IMR-90 (cell line): ENCODE measurements at regions not wholly inside any gene's neighbourhood (a gene's known extent, or its start where the extent isn't known, plus 50 kb on each side); places are given as distances from the start of the nearest gene placed in this dataset.

ENCODE experiments used
- BHLHE40 ChIP-seq: fragments of 150-350 bp; IDR thresholded peaks from 2 replicates; pipeline ENCODE4 v1.6.1; 2016; ENCODE audit warnings: mild to moderate bottlenecking, low read depth, low read length
- CEBPB ChIP-seq: IDR thresholded peaks from 2 replicates; pipeline ENCODE4 v1.6.1; 2012; ENCODE audit warnings: low read depth, low read length, improper control_type of control experiment
- FOS ChIP-seq: fragments of 150-350 bp; IDR thresholded peaks from 2 replicates; pipeline ENCODE4 v1.6.1; 2016; ENCODE audit warnings: low read depth, low read length
- MAFK ChIP-seq: IDR thresholded peaks from 2 replicates; pipeline ENCODE4 v1.6.1; 2012; ENCODE audit warnings: low read depth, low read length, improper control_type of control experiment
- MAZ ChIP-seq: IDR thresholded peaks from 2 replicates; pipeline ENCODE4 v1.6.1; 2012; ENCODE audit warnings: low read depth, mild to moderate bottlenecking, low read length, improper control_type of control experiment, moderate library complexity, borderline replicate concordance
- POLR2A ChIP-seq: IDR thresholded peaks from 2 replicates; pipeline ENCODE4 v1.6.1; 2012; ENCODE audit warnings: mild to moderate bottlenecking, low read depth, low read length
- RAD21 ChIP-seq: IDR thresholded peaks from 2 replicates; pipeline ENCODE4 v1.6.1; 2012; ENCODE audit warnings: low read length, improper control_type of control experiment
- RCOR1 ChIP-seq: IDR thresholded peaks from 2 replicates; pipeline ENCODE4 v1.6.1; 2012; ENCODE audit warnings: mild to moderate bottlenecking, low read length, improper control_type of control experiment; ENCODE audit not compliant: insufficient replicate concordance
- USF2 ChIP-seq: fragments of 150-350 bp; IDR thresholded peaks from 2 replicates; pipeline ENCODE4 v1.6.1; 2017; ENCODE audit warnings: mild to moderate bottlenecking, antibody characterized with exemption, low read length, low read depth
- TF ChIP-seq, protein P1 (sequence below): conservative IDR thresholded peaks from 2 replicates; pipeline ENCODE4 v1.5.1; 2012; ENCODE audit warnings: mild to moderate bottlenecking, low read depth, low read length, improper control_type of control experiment
- TF ChIP-seq, protein P2 (sequence below): fragments of 150-350 bp; IDR thresholded peaks from 2 replicates; pipeline ENCODE4 v1.6.1; 2016; ENCODE audit warnings: low read depth, mild to moderate bottlenecking, low read length, moderate library complexity, borderline replicate concordance

- TF ChIP-seq, protein P1, sequence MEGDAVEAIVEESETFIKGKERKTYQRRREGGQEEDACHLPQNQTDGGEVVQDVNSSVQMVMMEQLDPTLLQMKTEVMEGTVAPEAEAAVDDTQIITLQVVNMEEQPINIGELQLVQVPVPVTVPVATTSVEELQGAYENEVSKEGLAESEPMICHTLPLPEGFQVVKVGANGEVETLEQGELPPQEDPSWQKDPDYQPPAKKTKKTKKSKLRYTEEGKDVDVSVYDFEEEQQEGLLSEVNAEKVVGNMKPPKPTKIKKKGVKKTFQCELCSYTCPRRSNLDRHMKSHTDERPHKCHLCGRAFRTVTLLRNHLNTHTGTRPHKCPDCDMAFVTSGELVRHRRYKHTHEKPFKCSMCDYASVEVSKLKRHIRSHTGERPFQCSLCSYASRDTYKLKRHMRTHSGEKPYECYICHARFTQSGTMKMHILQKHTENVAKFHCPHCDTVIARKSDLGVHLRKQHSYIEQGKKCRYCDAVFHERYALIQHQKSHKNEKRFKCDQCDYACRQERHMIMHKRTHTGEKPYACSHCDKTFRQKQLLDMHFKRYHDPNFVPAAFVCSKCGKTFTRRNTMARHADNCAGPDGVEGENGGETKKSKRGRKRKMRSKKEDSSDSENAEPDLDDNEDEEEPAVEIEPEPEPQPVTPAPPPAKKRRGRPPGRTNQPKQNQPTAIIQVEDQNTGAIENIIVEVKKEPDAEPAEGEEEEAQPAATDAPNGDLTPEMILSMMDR, result no peak
- no peak for TF ChIP-seq RCOR1
- TF ChIP-seq MAFK, result no peak
- no peak for TF ChIP-seq CEBPB
- no peak for TF ChIP-seq RAD21
- TF ChIP-seq FOS, result no peak
- TF ChIP-seq BHLHE40, result no peak
- TF ChIP-seq USF2, result no peak
- TF ChIP-seq POLR2A, result no peak
- TF ChIP-seq, protein P2, sequence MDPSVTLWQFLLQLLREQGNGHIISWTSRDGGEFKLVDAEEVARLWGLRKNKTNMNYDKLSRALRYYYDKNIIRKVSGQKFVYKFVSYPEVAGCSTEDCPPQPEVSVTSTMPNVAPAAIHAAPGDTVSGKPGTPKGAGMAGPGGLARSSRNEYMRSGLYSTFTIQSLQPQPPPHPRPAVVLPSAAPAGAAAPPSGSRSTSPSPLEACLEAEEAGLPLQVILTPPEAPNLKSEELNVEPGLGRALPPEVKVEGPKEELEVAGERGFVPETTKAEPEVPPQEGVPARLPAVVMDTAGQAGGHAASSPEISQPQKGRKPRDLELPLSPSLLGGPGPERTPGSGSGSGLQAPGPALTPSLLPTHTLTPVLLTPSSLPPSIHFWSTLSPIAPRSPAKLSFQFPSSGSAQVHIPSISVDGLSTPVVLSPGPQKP, result no peak
- TF ChIP-seq MAZ, result no peak
These were observed 579.6 kb upstream of the MAP3K7 start for GRCh38 chr6:91166271-91167046.
